Stomach (tissue), 8 donors: ENCODE measurements at regions not wholly inside any gene's neighbourhood (a gene's known extent, or its start where the extent isn't known, plus 50 kb on each side); places are given as distances from the start of the nearest gene placed in this dataset.

Source experiments
- DNase-seq, 2 donors: peaks; one replicate each; pipeline versions ENCODE4 v3.0.0 to v3.0.0-alpha.2; 2013 to 2019
- H3K27ac ChIP-seq, 5 donors: fragments of 200-600 bp in 4 of 5; sonication (generic) in 4 of 5; one replicate each; pipeline ENCODE4 v1.5.1; 2013 to 2019; ENCODE audit warnings: mild to moderate bottlenecking in 1 of 5, moderate library complexity in 1 of 5
- H3K27me3 ChIP-seq, 3 donors: fragments of 200-600 bp; sonication (generic); one replicate each; pipeline ENCODE4 v1.5.1; 2017 to 2019; ENCODE audit warnings: mixed run types in 1 of 3
- H3K36me3 ChIP-seq, 4 donors: fragments of 200-600 bp; sonication (generic); 1 replicate in 3 of 4; 2 replicates in 1 of 4; pipeline ENCODE4 v1.5.1; 2016 to 2019
- H3K4me1 ChIP-seq, 4 donors: fragments of 200-600 bp; sonication (generic); one replicate each; pipeline ENCODE4 v1.5.1; 2016 to 2019
- H3K4me3 ChIP-seq, 4 donors: fragments of 200-600 bp; sonication (generic) in 3 of 4; one replicate each; pipeline ENCODE4 v1.5.1; 2016 to 2019; ENCODE audit warnings: mild to moderate bottlenecking in 1 of 4
- H3K9me3 ChIP-seq, 4 donors: fragments of 200-600 bp; sonication (generic); one replicate each; pipeline ENCODE4 v1.5.1; 2016 to 2019
- EP300 ChIP-seq: sonication (generic); formaldehyde crosslinking; IDR thresholded peaks from one replicate; pipeline ENCODE4 v1.6.1; 2017; ENCODE audit warnings: antibody characterized with exemption
- POLR2A ChIP-seq, 4 donors: fragments of 450-650 bp; IDR thresholded peaks; one replicate each; pipeline ENCODE4 v1.6.1; 2016; ENCODE audit warnings: antibody characterized with exemption in 4 of 4, control low read depth in 2 of 4, mild to moderate bottlenecking in 1 of 4, moderate library complexity in 1 of 4
- POLR2AphosphoS5 ChIP-seq, 3 donors: sonication (generic); formaldehyde crosslinking; IDR thresholded peaks; one replicate each; pipeline ENCODE4 v1.6.1; 2016; ENCODE audit warnings: antibody characterized with exemption in 3 of 3
- WGBS, 5 donors: extraction: QIAGEN DNeasy Blood & Tissue Kit in 3 of 5; methylation state at CpG; one replicate each; pipeline versions ENCODE4 v1.1.5 to v1.1.7; 2013 to 2018; 5-methylcytosine and 5-hydroxymethylcytosine counted together
- intact Hi-C: fragments of 100-400 bp; cut with DNase I; formaldehyde crosslinking; loops from one replicate; pipeline ENCODE4 v1.15.1; 2023; ENCODE audit warnings: low total_unique reads
- TF ChIP-seq, protein P1 (sequence below), 7 experiments: fragments of 450-650 bp in 4 of 7; fragments of 200-600 bp in 3 of 7; sonication (generic) in 3 of 7; IDR thresholded peaks; one replicate each; pipeline ENCODE4 v1.5.1; 2016 to 2019; ENCODE audit warnings: antibody characterized with exemption in 7 of 7, control low read depth in 2 of 7, mild to moderate bottlenecking in 1 of 7
- donor health status: healthy with polysubstance abuse.
- donor health status: Bipolar disorder and iron deficiency.
- donor health status: healthy.

DNA sequence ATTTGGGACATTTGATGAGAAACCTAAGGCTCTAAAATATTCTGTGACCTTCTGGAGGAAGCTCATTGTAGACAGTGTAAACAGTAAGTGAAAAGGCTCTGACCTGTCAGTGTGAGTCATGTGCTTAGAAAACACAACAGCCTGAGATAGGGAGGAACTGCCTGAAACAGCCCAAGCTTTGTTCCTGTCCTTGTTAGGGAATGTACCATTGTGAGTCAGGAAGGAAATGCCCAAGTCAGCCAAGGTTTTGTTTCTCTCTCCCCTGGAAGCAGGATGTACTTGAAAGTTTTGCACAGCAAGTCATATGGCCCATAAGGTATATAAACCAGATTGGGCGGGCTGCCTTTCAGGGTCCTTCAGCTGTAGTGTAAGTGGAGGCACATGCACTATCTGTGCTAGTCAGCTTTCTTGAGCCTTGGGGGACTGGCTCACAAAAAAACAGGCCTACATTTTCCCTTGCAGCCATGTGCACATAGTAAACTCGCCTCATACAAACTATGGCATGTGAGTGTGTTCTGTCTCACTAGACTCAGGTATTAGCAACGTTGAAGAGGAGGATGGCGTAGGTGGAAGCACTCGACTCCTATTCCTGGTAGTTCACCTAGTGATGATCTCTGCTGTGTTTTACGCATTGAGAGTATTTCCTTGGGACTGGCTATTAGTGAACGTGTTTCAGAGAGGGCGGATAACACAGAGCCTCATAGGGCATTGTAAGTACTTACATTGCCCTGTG lies 141.2 kb upstream of the KLHL1 start:
- H3K4me1 ChIP-seq, result no peaks in the 10 kb centered on the region
- intact Hi-C loops, result no loop called here
- TF ChIP-seq, protein P1, sequence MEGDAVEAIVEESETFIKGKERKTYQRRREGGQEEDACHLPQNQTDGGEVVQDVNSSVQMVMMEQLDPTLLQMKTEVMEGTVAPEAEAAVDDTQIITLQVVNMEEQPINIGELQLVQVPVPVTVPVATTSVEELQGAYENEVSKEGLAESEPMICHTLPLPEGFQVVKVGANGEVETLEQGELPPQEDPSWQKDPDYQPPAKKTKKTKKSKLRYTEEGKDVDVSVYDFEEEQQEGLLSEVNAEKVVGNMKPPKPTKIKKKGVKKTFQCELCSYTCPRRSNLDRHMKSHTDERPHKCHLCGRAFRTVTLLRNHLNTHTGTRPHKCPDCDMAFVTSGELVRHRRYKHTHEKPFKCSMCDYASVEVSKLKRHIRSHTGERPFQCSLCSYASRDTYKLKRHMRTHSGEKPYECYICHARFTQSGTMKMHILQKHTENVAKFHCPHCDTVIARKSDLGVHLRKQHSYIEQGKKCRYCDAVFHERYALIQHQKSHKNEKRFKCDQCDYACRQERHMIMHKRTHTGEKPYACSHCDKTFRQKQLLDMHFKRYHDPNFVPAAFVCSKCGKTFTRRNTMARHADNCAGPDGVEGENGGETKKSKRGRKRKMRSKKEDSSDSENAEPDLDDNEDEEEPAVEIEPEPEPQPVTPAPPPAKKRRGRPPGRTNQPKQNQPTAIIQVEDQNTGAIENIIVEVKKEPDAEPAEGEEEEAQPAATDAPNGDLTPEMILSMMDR (IDR thresholded peaks at IDR 0.05), result no peak
- no peak for TF ChIP-seq POLR2A (IDR thresholded peaks at IDR 0.05)
- peak in 2 of 3 donors; percentile 29 to 55 for TF ChIP-seq POLR2AphosphoS5 (IDR thresholded peaks at IDR 0.05)
- no peak for TF ChIP-seq EP300
- H3K27ac ChIP-seq, result peak overlapping the region in 1 of 5 donors; percentile 35
- 91 to 96% (median 92%) methylated on average over 8 of the region's 8 CpGs for WGBS, 5 donors
- no peaks in the 10 kb centered on the region for H3K27me3 ChIP-seq
- DNase-seq, result peak in 1 of 2 donors; percentile 48
- H3K9me3 ChIP-seq, result peaks cover 0 to 15% (median 4%) of the 10 kb centered on the region in 4 donors
- no peaks in the 10 kb centered on the region for H3K36me3 ChIP-seq
- H3K4me3 ChIP-seq, result no peak overlapping the region

DNA sequence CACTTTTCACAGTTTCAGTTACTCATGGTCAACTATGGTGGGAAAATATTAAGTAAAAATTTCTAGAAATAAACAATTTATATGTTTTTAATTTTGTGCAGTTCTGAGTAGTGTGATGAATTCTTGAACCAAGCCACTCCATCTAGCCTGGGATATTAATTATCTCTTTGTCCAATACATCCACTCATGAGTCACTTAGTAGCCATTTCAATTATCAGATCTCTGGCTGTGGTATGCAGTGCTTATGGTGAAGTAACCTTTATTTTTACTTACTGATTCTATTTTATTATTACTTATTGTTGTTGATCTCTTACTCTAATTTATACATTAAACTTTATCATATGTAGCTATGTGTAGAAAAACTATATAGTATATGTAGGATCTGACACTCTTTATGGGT lies 128.9 kb upstream of the KLHL1 start:
- peaks cover 0 to 7% (median 4%) of the 10 kb centered on the region in 4 donors for H3K9me3 ChIP-seq
- no peaks in the 10 kb centered on the region for H3K27me3 ChIP-seq
- no peak for DNase-seq
- H3K4me1 ChIP-seq, result no peaks in the 10 kb centered on the region
- H3K36me3 ChIP-seq, result no peaks in the 10 kb centered on the region
- no peak overlapping the region for H3K27ac ChIP-seq
- intact Hi-C loops, result no loop called here
- H3K4me3 ChIP-seq, result no peak overlapping the region
- no peak for TF ChIP-seq POLR2AphosphoS5 (IDR thresholded peaks at IDR 0.05)
- TF ChIP-seq, protein P1 (IDR thresholded peaks at IDR 0.05), result no peak
- no peak for TF ChIP-seq EP300
- TF ChIP-seq POLR2A (IDR thresholded peaks at IDR 0.05), result no peak

DNA sequence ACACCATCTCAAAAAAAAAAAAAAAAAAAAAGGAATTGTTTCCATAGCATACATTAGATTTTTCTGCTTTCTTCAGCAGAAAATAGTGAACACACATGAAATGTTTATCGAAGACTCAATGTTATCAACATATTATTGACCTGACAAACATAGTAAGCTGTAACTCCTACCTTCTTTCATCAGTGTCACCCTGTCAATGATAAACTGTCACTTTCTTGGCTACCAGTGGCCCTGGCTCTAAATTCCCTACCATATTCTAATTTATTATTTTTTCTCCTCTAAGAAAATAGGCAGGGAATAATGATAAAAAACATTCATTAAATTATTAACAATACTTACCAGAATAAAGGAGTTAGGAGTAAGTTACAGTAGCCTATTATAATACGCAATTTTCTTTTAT lies 127.3 kb upstream of the KLHL1 start:
- no peak overlapping the region for H3K27ac ChIP-seq
- WGBS, 5 donors, result 81 to 93% (median 85%) methylated on average over 2 of the region's 2 CpGs
- no peaks in the 10 kb centered on the region for H3K27me3 ChIP-seq

DNA sequence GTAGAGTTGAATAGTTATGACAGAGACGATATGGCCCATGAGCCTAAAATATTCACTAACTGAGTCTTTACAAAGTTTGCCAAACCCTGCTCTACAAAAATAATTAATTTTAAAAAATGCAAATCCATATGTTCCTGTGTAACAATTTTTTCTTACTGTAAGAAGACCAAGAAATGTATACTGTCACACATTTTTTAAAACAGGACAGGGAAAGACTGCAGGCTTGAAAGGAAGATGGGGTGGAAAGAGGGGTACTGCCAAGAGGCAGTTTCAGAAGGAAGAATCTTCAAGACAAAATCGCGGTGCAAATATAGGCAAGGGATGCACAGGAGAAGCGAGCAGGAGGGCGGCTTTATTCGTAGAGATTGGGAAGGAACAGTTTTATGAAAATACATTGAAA lies 115.7 kb upstream of the KLHL1 start:
- WGBS, 5 donors, result 91 to 97% (median 95%) methylated on average over 6 of the region's 6 CpGs
- no peaks in the 10 kb centered on the region for H3K4me1 ChIP-seq
- intact Hi-C loops, result no loop called here
- H3K9me3 ChIP-seq, result no peaks in the 10 kb centered on the region
- H3K4me3 ChIP-seq, result no peak overlapping the region
- H3K36me3 ChIP-seq, result no peaks in the 10 kb centered on the region
- TF ChIP-seq EP300 (no peak), POLR2A (IDR thresholded peaks at IDR 0.05) (no peak), POLR2AphosphoS5 (IDR thresholded peaks at IDR 0.05) (no peak)
- TF ChIP-seq, protein P1 (IDR thresholded peaks at IDR 0.05), result no peak
- DNase-seq, result no peak
- H3K27ac ChIP-seq, result no peak overlapping the region
- no peaks in the 10 kb centered on the region for H3K27me3 ChIP-seq

More for the DNA sequence above, 127.3 kb upstream of the KLHL1 start:
- Histone ChIP-seq H3K9me3 (peaks cover 0 to 7% (median 4%) of the 10 kb centered on the region in 4 donors), H3K4me3 (no peak overlapping the region), H3K36me3 (no peaks in the 10 kb centered on the region), H3K4me1 (no peaks in the 10 kb centered on the region)
- intact Hi-C loops, result no loop called here
- no peak for DNase-seq
- TF ChIP-seq EP300 (no peak), POLR2AphosphoS5 (IDR thresholded peaks at IDR 0.05) (no peak), POLR2A (IDR thresholded peaks at IDR 0.05) (no peak)
- TF ChIP-seq, protein P1 (IDR thresholded peaks at IDR 0.05), result no peak
